K562 (cell line): ENCODE measurements at regions not wholly inside any gene's neighbourhood (a gene's known extent, or its start where the extent isn't known, plus 50 kb on each side); places are given as distances from the start of the nearest gene placed in this dataset.

ENCODE experiments used
- ATAC-seq: fragments of 200-7000 bp; cut with Tn5 transposase; 3 replicates; pipeline ENCODE4 v1.9.1; 2020; ENCODE audit warnings: moderate library complexity
- BruUV-seq: library from RNA; stranded (reverse); fragments of 400-500 nt; replicated peaks from 2 replicates; lab custom pipeline; 2021; lab: Mats Ljungman, UMichigan
- CTCF ChIA-PET: fragments of 300-600 bp; formaldehyde crosslinking; extraction: SDS; loops from one replicate; lab custom pipeline; 2021; ENCODE audit warnings: low intra/inter-chr PET ratio; lab: Yijun Ruan, JAX
- POLR2A ChIA-PET: fragments of 300-600, 350-650 bp; sonication (Branson Sonifier 250); formaldehyde crosslinking; extraction: SDS; loops from one replicate; lab custom pipeline; 2021; ENCODE audit warnings: antibody characterized with exemption, inconsistent platforms; lab: Yijun Ruan, JAX
- DNase-seq, 4 experiments: peaks; one replicate each; pipeline versions ENCODE4 v3.0.0 to v3.0.0-alpha.2; 2011 to 2018; ENCODE audit warnings: low spot score in 3 of 4, mixed read lengths in 3 of 4; ENCODE audit errors: extremely low read depth in 1 of 4
- FAIRE-seq: peaks from 2 replicates; lab custom pipeline; 2011; peaks lifted over from hg19 to GRCh38; lab: Jason Lieb, UNC
- H2AFZ ChIP-seq: 2 replicates; pipeline ENCODE4 v1.6.0; 2011; ENCODE audit warnings: low read depth, low read length, control low read depth, inconsistent platforms
- H3K27ac ChIP-seq: fragments of 200-600 bp; 3 replicates; pipeline ENCODE4 v1.8.0; 2011; ENCODE audit warnings: low read depth, mild to moderate bottlenecking, control low read depth, inconsistent platforms, low read length, moderate library complexity, mixed read lengths; ENCODE audit errors: extremely low read depth
- H3K27me3 ChIP-seq, 2 experiments: fragments of 300-600 bp in 1 of 2; 2 replicates in 1 of 2; 3 replicates in 1 of 2; pipeline versions ENCODE4 v1.6.0 to v1.8.0; 2011; ENCODE audit warnings: inconsistent platforms in 2 of 2, low read length in 2 of 2, mild to moderate bottlenecking in 1 of 2, mixed read lengths in 1 of 2, moderate library complexity in 1 of 2; ENCODE audit not compliant: control insufficient read depth in 2 of 2, insufficient read depth in 2 of 2
- H3K36me3 ChIP-seq: fragments of 300-600 bp; 3 replicates; pipeline ENCODE4 v1.8.0; 2011; ENCODE audit warnings: mild to moderate bottlenecking, low read length, inconsistent platforms; ENCODE audit not compliant: control insufficient read depth, insufficient read depth
- H3K4me1 ChIP-seq, 2 experiments: fragments of 200-600 bp in 1 of 2; replicated peaks in 1 of 2; 2 replicates in 1 of 2; 3 replicates in 1 of 2; pipeline versions ENCODE4 v1.5.1 to v1.8.0; 2011; ENCODE audit warnings: inconsistent platforms in 2 of 2, low read length in 2 of 2, mild to moderate bottlenecking in 1 of 2, mixed read lengths in 1 of 2, moderate library complexity in 1 of 2; ENCODE audit not compliant: control insufficient read depth in 2 of 2, insufficient read depth in 2 of 2
- H3K4me2 ChIP-seq: 2 replicates; pipeline ENCODE4 v1.6.1; 2011; ENCODE audit warnings: low read length, control low read depth, inconsistent platforms, mixed read lengths; ENCODE audit not compliant: insufficient read depth
- H3K4me3 ChIP-seq: fragments of 200-600 bp; sonication (generic), shearing (Covaris generic); 2 replicates; pipeline ENCODE4 v1.5.1; 2016; ENCODE audit warnings: control low read depth, inconsistent platforms
- H3K79me2 ChIP-seq: fragments of 200-600 bp; 3 replicates; pipeline ENCODE4 v1.8.0; 2011; ENCODE audit warnings: low read length, inconsistent platforms; ENCODE audit not compliant: control insufficient read depth, insufficient read depth
- H3K9ac ChIP-seq, 2 experiments: 2 replicates each; pipeline versions ENCODE4 v1.6.0 to v1.6.1; 2011; ENCODE audit warnings: low read depth in 2 of 2, low read length in 2 of 2, control low read depth in 1 of 2, inconsistent platforms in 1 of 2, mild to moderate bottlenecking in 1 of 2, mixed read lengths in 1 of 2; ENCODE audit not compliant: insufficient read depth in 1 of 2
- H3K9me1 ChIP-seq: one replicate; pipeline ENCODE4 v1.6.0; 2011; ENCODE audit warnings: inconsistent platforms, mild to moderate bottlenecking, low read length, moderate library complexity; ENCODE audit not compliant: control insufficient read depth, insufficient read depth
- H3K9me3 ChIP-seq: replicated peaks from 2 replicates; pipeline ENCODE4 v1.5.1; 2011; ENCODE audit warnings: low read depth, low read length, inconsistent platforms; ENCODE audit not compliant: control insufficient read depth, insufficient read depth
- H4K20me1 ChIP-seq: replicated peaks from 2 replicates; pipeline ENCODE4 v1.6.1; 2011; ENCODE audit warnings: low read length, inconsistent platforms, mixed read lengths; ENCODE audit not compliant: control insufficient read depth, insufficient read depth
- BRD9 ChIP-seq: fragments of 450-650 bp; IDR thresholded peaks from 2 replicates; pipeline ENCODE4 v1.6.1; 2018; ENCODE audit warnings: low read depth; ENCODE audit not compliant: partially characterized antibody
- FOXA3 ChIP-seq, 2 experiments: fragments of 450-650 bp in 1 of 2; sonication (generic) in 1 of 2; formaldehyde crosslinking; IDR thresholded peaks in 1 of 2; conservative IDR thresholded peaks in 1 of 2; 2 replicates each; pipeline versions ENCODE4 v1.4.0 to v1.8.0; 2020 to 2022; ENCODE audit warnings: mild to moderate bottlenecking in 2 of 2, missing genetic modification reagents in 1 of 2
- FOXK1 ChIP-seq: sonication (generic); formaldehyde crosslinking; IDR thresholded peaks from 2 replicates; pipeline ENCODE4 v1.8.0; 2022; ENCODE audit warnings: missing genetic modification reagents, mild to moderate bottlenecking, borderline replicate concordance
- IRF9 ChIP-seq: fragments of 450-650 bp; IDR thresholded peaks from 2 replicates; pipeline ENCODE4 v1.6.1; 2016; ENCODE audit warnings: missing biosample characterization, missing genetic modification characterization
- MYC ChIP-seq, 2 experiments: fragments of 250-450 bp in 1 of 2; sonication (Bioruptor Pico) in 1 of 2; IDR thresholded peaks; 2 replicates each; pipeline versions ENCODE4 v1.5.1 to v1.6.1; 2012 to 2021; ENCODE audit warnings: low read depth in 2 of 2, borderline replicate concordance in 1 of 2, improper control_type of control experiment in 1 of 2, low read length in 1 of 2, mild to moderate bottlenecking in 1 of 2, moderate library complexity in 1 of 2
- NEUROD1 ChIP-seq: fragments of 150-350 bp; IDR thresholded peaks from 2 replicates; pipeline ENCODE4 v1.6.1; 2014; ENCODE audit warnings: borderline replicate concordance, low read length, low read depth; ENCODE audit not compliant: partially characterized antibody
- NR4A1 ChIP-seq, 2 experiments: fragments of 250-450 bp in 1 of 2; fragments of 450-650 bp in 1 of 2; sonication (Bioruptor Pico) in 1 of 2; IDR thresholded peaks; 2 replicates each; pipeline versions ENCODE4 v1.4.0 to v1.6.1; 2016 to 2020; ENCODE audit warnings: mild to moderate bottlenecking in 2 of 2, missing compliant biosample characterization in 1 of 2, missing genetic modification characterization in 1 of 2, moderate library complexity in 1 of 2
- SIN3A ChIP-seq, 2 experiments: fragments of 150-350 bp in 1 of 2; IDR thresholded peaks; 2 replicates each; pipeline ENCODE4 v1.6.1; 2011 to 2016; ENCODE audit warnings: borderline replicate concordance in 2 of 2, low read depth in 2 of 2, low read length in 2 of 2, mild to moderate bottlenecking in 2 of 2, moderate library complexity in 2 of 2; ENCODE audit not compliant: control insufficient read depth in 1 of 2
- ZBTB33 ChIP-seq: sonication (generic); formaldehyde crosslinking; IDR thresholded peaks from 2 replicates; pipeline ENCODE4 v1.8.1; 2023; ENCODE audit warnings: mild to moderate bottlenecking, missing genetic modification reagents
- ZFX ChIP-seq: sonication (generic); formaldehyde crosslinking; IDR thresholded peaks from 2 replicates; pipeline ENCODE4 v1.8.0; 2022; ENCODE audit warnings: mild to moderate bottlenecking, missing genetic modification reagents, moderate library complexity
- ZNF12 ChIP-seq: sonication (generic); formaldehyde crosslinking; IDR thresholded peaks from 2 replicates; pipeline ENCODE4 v1.4.0; 2020; ENCODE audit warnings: mild to moderate bottlenecking, missing genetic modification reagents
- ZNF146 ChIP-seq: IDR thresholded peaks from one replicate; pipeline ENCODE4 v1.6.1; 2018; ENCODE audit warnings: missing compliant biosample characterization; ENCODE audit not compliant: unreplicated experiment
- ZNF232 ChIP-seq: sonication (generic); formaldehyde crosslinking; IDR thresholded peaks from 2 replicates; pipeline ENCODE4 v1.8.0; 2022; ENCODE audit warnings: mild to moderate bottlenecking, missing genetic modification reagents
- WGBS: fragments of 100-300 bp; shearing (Covaris generic); methylation state at CpG from one replicate; pipeline ENCODE4 v1.1.6; 2016; ENCODE audit warnings: low coverage, mixed read lengths; ENCODE audit not compliant: insufficient coverage; ENCODE audit errors: missing lambda C conversion rate; 5-methylcytosine and 5-hydroxymethylcytosine counted together
- in situ Hi-C: fragments of 300-500 bp; cut with MboI; formaldehyde crosslinking; loops from 4 replicates; pipeline ENCODE4 v1.15.0; 2018; ENCODE audit warnings: inconsistent platforms, mixed read lengths
- intact Hi-C: fragments of 100-400 bp; cut with micrococcal nuclease; formaldehyde crosslinking; loops from 2 replicates; pipeline ENCODE4 v1.14.2; 2022
- TF ChIP-seq, protein P1 (sequence below): fragments of 450-650 bp; IDR thresholded peaks from 2 replicates; pipeline ENCODE4 v1.6.1; 2017; ENCODE audit warnings: antibody characterized with exemption
- TF ChIP-seq, protein P2 (sequence below): fragments of 250-450 bp; sonication (Bioruptor Pico); IDR thresholded peaks from 2 replicates; pipeline ENCODE4 v1.4.0; 2020

GRCh38 chr4:137678796-137679195 lies 146.5 kb upstream of the PCDH18 start:
- TF ChIP-seq BRD9: no peak
- no peak for TF ChIP-seq ZNF12 (CRISPR knock-in tag)
- TF ChIP-seq, protein P1, sequence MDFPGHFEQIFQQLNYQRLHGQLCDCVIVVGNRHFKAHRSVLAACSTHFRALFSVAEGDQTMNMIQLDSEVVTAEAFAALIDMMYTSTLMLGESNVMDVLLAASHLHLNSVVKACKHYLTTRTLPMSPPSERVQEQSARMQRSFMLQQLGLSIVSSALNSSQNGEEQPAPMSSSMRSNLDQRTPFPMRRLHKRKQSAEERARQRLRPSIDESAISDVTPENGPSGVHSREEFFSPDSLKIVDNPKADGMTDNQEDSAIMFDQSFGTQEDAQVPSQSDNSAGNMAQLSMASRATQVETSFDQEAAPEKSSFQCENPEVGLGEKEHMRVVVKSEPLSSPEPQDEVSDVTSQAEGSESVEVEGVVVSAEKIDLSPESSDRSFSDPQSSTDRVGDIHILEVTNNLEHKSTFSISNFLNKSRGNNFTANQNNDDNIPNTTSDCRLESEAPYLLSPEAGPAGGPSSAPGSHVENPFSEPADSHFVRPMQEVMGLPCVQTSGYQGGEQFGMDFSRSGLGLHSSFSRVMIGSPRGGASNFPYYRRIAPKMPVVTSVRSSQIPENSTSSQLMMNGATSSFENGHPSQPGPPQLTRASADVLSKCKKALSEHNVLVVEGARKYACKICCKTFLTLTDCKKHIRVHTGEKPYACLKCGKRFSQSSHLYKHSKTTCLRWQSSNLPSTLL: no peak
- TF ChIP-seq ZFX (CRISPR knock-in tag): no peak
- TF ChIP-seq ZNF232 (CRISPR knock-in tag): no peak
- no peak for TF ChIP-seq ZNF146 (CRISPR knock-in tag)
- no peak for TF ChIP-seq NR4A1 (CRISPR knock-in tag; IDR thresholded peaks at IDR 0.05)
- TF ChIP-seq NR4A1 (tag; IDR thresholded peaks at IDR 0.05): no peak
- TF ChIP-seq ZBTB33 (CRISPR knock-in tag): no peak
- TF ChIP-seq, protein P2, sequence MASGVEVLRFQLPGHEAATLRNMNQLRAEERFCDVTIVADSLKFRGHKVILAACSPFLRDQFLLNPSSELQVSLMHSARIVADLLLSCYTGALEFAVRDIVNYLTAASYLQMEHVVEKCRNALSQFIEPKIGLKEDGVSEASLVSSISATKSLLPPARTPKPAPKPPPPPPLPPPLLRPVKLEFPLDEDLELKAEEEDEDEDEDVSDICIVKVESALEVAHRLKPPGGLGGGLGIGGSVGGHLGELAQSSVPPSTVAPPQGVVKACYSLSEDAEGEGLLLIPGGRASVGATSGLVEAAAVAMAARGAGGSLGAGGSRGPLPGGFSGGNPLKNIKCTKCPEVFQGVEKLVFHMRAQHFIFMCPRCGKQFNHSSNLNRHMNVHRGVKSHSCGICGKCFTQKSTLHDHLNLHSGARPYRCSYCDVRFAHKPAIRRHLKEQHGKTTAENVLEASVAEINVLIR (CRISPR knock-in tag): no peak
- TF ChIP-seq FOXA3 (CRISPR knock-in tag; conservative IDR thresholded peaks at IDR 0.05 in 1 of 2, IDR thresholded peaks at IDR 0.05 in 1 of 2): no peak
- no peak for TF ChIP-seq SIN3A (IDR thresholded peaks at IDR 0.05; ENCODE audit: borderline replicate concordance in 2 of 2, control insufficient read depth in 1 of 2, low read depth in 2 of 2, low read length in 2 of 2)
- no peak for TF ChIP-seq MYC (IDR thresholded peaks at IDR 0.05; ENCODE audit: low read depth, low read length)
- TF ChIP-seq MYC (CRISPR knock-in tag; IDR thresholded peaks at IDR 0.05; ENCODE audit: borderline replicate concordance, low read depth): no peak
- TF ChIP-seq FOXK1 (CRISPR knock-in tag): no peak
- no peak for TF ChIP-seq NEUROD1
- TF ChIP-seq IRF9: no peak
- DNase-seq: no peak
- Histone ChIP-seq H3K36me3 (no peaks in the 10 kb centered on the region), H3K4me3 (no peak overlapping the region), H3K79me2 (no peaks in the 10 kb centered on the region), H3K9me1 (no peaks in the 10 kb centered on the region), H4K20me1 (no peaks in the 10 kb centered on the region), H3K9ac (no peak overlapping the region), H3K4me2 (no peak overlapping the region), H3K27ac (no peak overlapping the region), H2AFZ (no peak overlapping the region), H3K27me3 (no peaks in the 10 kb centered on the region), H3K9me3 (no peaks in the 10 kb centered on the region), H3K4me1 (no peaks in the 10 kb centered on the region)
- ATAC-seq: no peak
- POLR2A ChIA-PET: no interaction called here
- FAIRE-seq: no peak
- intact Hi-C loops: no loop called here
- WGBS: 0% methylated on average over 1 of the region's 1 CpG
- BruUV-seq: no TSS peak
- in situ Hi-C loops: no loop called here
- CTCF ChIA-PET: no interaction called here
